ENCODE measurements at regions not wholly inside any gene's neighbourhood (a gene's known extent, or its start where the extent isn't known, plus 50 kb on each side); places are given as distances from the start of the nearest gene placed in this dataset.

DNA sequence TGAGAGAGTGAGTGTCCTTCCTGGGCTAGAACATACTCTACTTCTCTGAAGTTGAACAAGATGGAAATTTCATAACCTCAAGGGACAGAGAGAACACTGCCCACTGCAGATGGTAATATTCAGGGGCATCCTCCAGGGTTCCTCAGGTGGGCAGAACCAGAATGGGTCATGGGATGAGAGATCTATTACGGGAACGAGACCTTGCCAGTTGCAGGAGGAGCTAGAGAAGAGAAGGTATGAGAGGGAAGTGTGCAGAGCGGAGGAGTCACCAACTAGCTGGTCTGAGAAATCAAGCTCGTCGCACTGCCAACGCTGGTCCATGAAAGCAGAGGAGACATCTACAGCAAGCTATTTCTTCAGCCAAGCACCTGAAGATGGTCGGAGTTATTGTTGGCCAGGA lies 184.7 kb downstream of the TJP1 start:
- TF ChIP-seq, protein P1, sequence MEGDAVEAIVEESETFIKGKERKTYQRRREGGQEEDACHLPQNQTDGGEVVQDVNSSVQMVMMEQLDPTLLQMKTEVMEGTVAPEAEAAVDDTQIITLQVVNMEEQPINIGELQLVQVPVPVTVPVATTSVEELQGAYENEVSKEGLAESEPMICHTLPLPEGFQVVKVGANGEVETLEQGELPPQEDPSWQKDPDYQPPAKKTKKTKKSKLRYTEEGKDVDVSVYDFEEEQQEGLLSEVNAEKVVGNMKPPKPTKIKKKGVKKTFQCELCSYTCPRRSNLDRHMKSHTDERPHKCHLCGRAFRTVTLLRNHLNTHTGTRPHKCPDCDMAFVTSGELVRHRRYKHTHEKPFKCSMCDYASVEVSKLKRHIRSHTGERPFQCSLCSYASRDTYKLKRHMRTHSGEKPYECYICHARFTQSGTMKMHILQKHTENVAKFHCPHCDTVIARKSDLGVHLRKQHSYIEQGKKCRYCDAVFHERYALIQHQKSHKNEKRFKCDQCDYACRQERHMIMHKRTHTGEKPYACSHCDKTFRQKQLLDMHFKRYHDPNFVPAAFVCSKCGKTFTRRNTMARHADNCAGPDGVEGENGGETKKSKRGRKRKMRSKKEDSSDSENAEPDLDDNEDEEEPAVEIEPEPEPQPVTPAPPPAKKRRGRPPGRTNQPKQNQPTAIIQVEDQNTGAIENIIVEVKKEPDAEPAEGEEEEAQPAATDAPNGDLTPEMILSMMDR (IDR thresholded peaks at IDR 0.05): no peak
- no peak for TF ChIP-seq POLR2A (IDR thresholded peaks at IDR 0.05)
- no peak for TF ChIP-seq EP300 (IDR thresholded peaks at IDR 0.05)

All from upper lobe of left lung (tissue), 4 donors.